ENCODE measurements at regions not wholly inside any gene's neighbourhood (a gene's known extent, or its start where the extent isn't known, plus 50 kb on each side); places are given as distances from the start of the nearest gene placed in this dataset.

- Mint-ChIP-seq H3K4me1 (no peaks in the 10 kb centered on the region), H3K36me3 (no peaks in the 10 kb centered on the region), H3K4me3 (no peak overlapping the region), H3K9me3 (no peaks in the 10 kb centered on the region), H3K27ac (no peak overlapping the region), H3K27me3 (peaks cover 8 to 10% of the 10 kb centered on the region in 2 donors)
- Histone ChIP-seq H3K4me3 (ENCODE audit: low read length) (no peak overlapping the region), H3K4me1 (ENCODE audit: insufficient read depth, low read length) (no peaks in the 10 kb centered on the region), H3K27me3 (ENCODE audit: insufficient read depth, low read length, poor library complexity, severe bottlenecking) (peaks cover 4% of the 10 kb centered on the region), H3K27ac (ENCODE audit: low read depth, low read length) (no peak overlapping the region), H3K36me3 (ENCODE audit: insufficient read depth, low read length) (no peaks in the 10 kb centered on the region), H3K9me3 (ENCODE audit: low read length) (no peaks in the 10 kb centered on the region)
- POLR2A ChIA-PET, result no interaction called here
- DNase-seq, result no peak
- CTCF ChIA-PET, result no interaction called here
Observed at GRCh38 chr10:71082960-71083715, 129.2 kb upstream of the UNC5B start.

GRCh38 chr10:71083716-71083975 is 128.7 kb upstream of the UNC5B start:
- DNase-seq, result no peak
- no peaks in the 10 kb centered on the region for H3K9me3 Mint-ChIP-seq
- Histone ChIP-seq H3K4me1 (ENCODE audit: insufficient read depth, low read length) (no peaks in the 10 kb centered on the region), H3K27ac (ENCODE audit: low read depth, low read length) (no peak overlapping the region), H3K9me3 (ENCODE audit: low read length) (no peaks in the 10 kb centered on the region), H3K36me3 (ENCODE audit: insufficient read depth, low read length) (no peaks in the 10 kb centered on the region), H3K27me3 (ENCODE audit: insufficient read depth, low read length, poor library complexity, severe bottlenecking) (peaks cover 4% of the 10 kb centered on the region), H3K4me3 (ENCODE audit: low read length) (no peak overlapping the region)
- peaks cover 8 to 10% of the 10 kb centered on the region in 2 donors for H3K27me3 Mint-ChIP-seq
- no peaks in the 10 kb centered on the region for H3K4me1 Mint-ChIP-seq
- POLR2A ChIA-PET, result no interaction called here
- H3K36me3 Mint-ChIP-seq, result no peaks in the 10 kb centered on the region
- H3K4me3 Mint-ChIP-seq, result no peak overlapping the region
- H3K27ac Mint-ChIP-seq, result no peak overlapping the region
- CTCF ChIA-PET, result no interaction called here

GRCh38 chr10:71084061-71084817 is 128.1 kb upstream of the UNC5B start:
- Mint-ChIP-seq H3K27ac (no peak overlapping the region), H3K27me3 (peaks cover 5 to 8% of the 10 kb centered on the region in 2 donors), H3K4me3 (no peak overlapping the region), H3K9me3 (no peaks in the 10 kb centered on the region), H3K4me1 (no peaks in the 10 kb centered on the region), H3K36me3 (no peaks in the 10 kb centered on the region)
- no peaks in the 10 kb centered on the region for H3K9me3 ChIP-seq (ENCODE audit: low read length)
- ChIA-PET CTCF (no interaction called here), POLR2A (no interaction called here)
- no peaks in the 10 kb centered on the region for H3K4me1 ChIP-seq (ENCODE audit: insufficient read depth, low read length)
- H3K4me3 ChIP-seq (ENCODE audit: low read length), result no peak overlapping the region
- no peaks in the 10 kb centered on the region for H3K36me3 ChIP-seq (ENCODE audit: insufficient read depth, low read length)
- H3K27me3 ChIP-seq (ENCODE audit: insufficient read depth, low read length, poor library complexity, severe bottlenecking), result peaks cover 4% of the 10 kb centered on the region
- H3K27ac ChIP-seq (ENCODE audit: low read depth, low read length), result no peak overlapping the region
- no peak for DNase-seq

- ChIA-PET CTCF (no interaction called here), POLR2A (no interaction called here)
- H3K4me3 ChIP-seq (ENCODE audit: low read length), result no peak overlapping the region
- H3K9me3 Mint-ChIP-seq, result no peaks in the 10 kb centered on the region
- H3K4me1 Mint-ChIP-seq, result no peaks in the 10 kb centered on the region
- DNase-seq, result no peak
- H3K27me3 Mint-ChIP-seq, result peaks cover 5 to 8% of the 10 kb centered on the region in 2 donors
- H3K4me1 ChIP-seq (ENCODE audit: insufficient read depth, low read length), result no peaks in the 10 kb centered on the region
- H3K4me3 Mint-ChIP-seq, result no peak overlapping the region
- no peaks in the 10 kb centered on the region for H3K36me3 ChIP-seq (ENCODE audit: insufficient read depth, low read length)
- H3K27me3 ChIP-seq (ENCODE audit: insufficient read depth, low read length, poor library complexity, severe bottlenecking), result peaks cover 4% of the 10 kb centered on the region
- H3K36me3 Mint-ChIP-seq, result no peaks in the 10 kb centered on the region
- no peak overlapping the region for H3K27ac ChIP-seq (ENCODE audit: low read depth, low read length)
- no peak overlapping the region for H3K27ac Mint-ChIP-seq
- no peaks in the 10 kb centered on the region for H3K9me3 ChIP-seq (ENCODE audit: low read length)
Observed at GRCh38 chr10:71084818-71085126, 127.6 kb upstream of the UNC5B start.

- H3K27me3 ChIP-seq (ENCODE audit: insufficient read depth, low read length, poor library complexity, severe bottlenecking), result peaks cover 8% of the 10 kb centered on the region
- no peak overlapping the region for H3K4me3 Mint-ChIP-seq
- H3K27ac Mint-ChIP-seq, result no peak overlapping the region
- no peaks in the 10 kb centered on the region for H3K9me3 ChIP-seq (ENCODE audit: low read length)
- H3K27ac ChIP-seq (ENCODE audit: low read depth, low read length), result no peak overlapping the region
- H3K9me3 Mint-ChIP-seq, result no peaks in the 10 kb centered on the region
- no peaks in the 10 kb centered on the region for H3K36me3 ChIP-seq (ENCODE audit: insufficient read depth, low read length)
- no peak for DNase-seq
- ChIA-PET CTCF (no interaction called here), POLR2A (no interaction called here)
- no peaks in the 10 kb centered on the region for H3K36me3 Mint-ChIP-seq
- no peak overlapping the region for H3K4me3 ChIP-seq (ENCODE audit: low read length)
- no peaks in the 10 kb centered on the region for H3K4me1 ChIP-seq (ENCODE audit: insufficient read depth, low read length)
- peaks cover 8 to 11% of the 10 kb centered on the region in 2 donors for H3K27me3 Mint-ChIP-seq
- no peaks in the 10 kb centered on the region for H3K4me1 Mint-ChIP-seq
Observed at GRCh38 chr10:71085689-71086438, 126.5 kb upstream of the UNC5B start.

GRCh38 chr10:71086439-71087080 is 125.8 kb upstream of the UNC5B start:
- Histone ChIP-seq H3K36me3 (ENCODE audit: insufficient read depth, low read length) (no peaks in the 10 kb centered on the region), H3K27me3 (ENCODE audit: insufficient read depth, low read length, poor library complexity, severe bottlenecking) (peaks cover 8% of the 10 kb centered on the region), H3K4me3 (ENCODE audit: low read length) (no peak overlapping the region), H3K4me1 (ENCODE audit: insufficient read depth, low read length) (no peaks in the 10 kb centered on the region), H3K9me3 (ENCODE audit: low read length) (no peaks in the 10 kb centered on the region), H3K27ac (ENCODE audit: low read depth, low read length) (no peak overlapping the region)
- ChIA-PET CTCF (no interaction called here), POLR2A (no interaction called here)
- H3K36me3 Mint-ChIP-seq, result no peaks in the 10 kb centered on the region
- DNase-seq, result no peak
- no peak overlapping the region for H3K4me3 Mint-ChIP-seq
- H3K27ac Mint-ChIP-seq, result no peak overlapping the region
- no peaks in the 10 kb centered on the region for H3K9me3 Mint-ChIP-seq
- H3K4me1 Mint-ChIP-seq, result no peaks in the 10 kb centered on the region
- H3K27me3 Mint-ChIP-seq, result peaks cover 8 to 14% of the 10 kb centered on the region in 2 donors

GRCh38 chr10:71087622-71088021 is 124.7 kb upstream of the UNC5B start:
- CTCF ChIA-PET, result no interaction called here
- no peak overlapping the region for H3K4me3 ChIP-seq (ENCODE audit: low read length)
- no peak overlapping the region for H3K27ac Mint-ChIP-seq
- no peaks in the 10 kb centered on the region for H3K4me1 Mint-ChIP-seq
- POLR2A ChIA-PET, result no interaction called here
- no peaks in the 10 kb centered on the region for H3K9me3 ChIP-seq (ENCODE audit: low read length)
- H3K27me3 Mint-ChIP-seq, result peaks cover 7 to 14% of the 10 kb centered on the region in 2 donors
- H3K27ac ChIP-seq (ENCODE audit: low read depth, low read length), result no peak overlapping the region
- H3K36me3 Mint-ChIP-seq, result no peaks in the 10 kb centered on the region
- no peaks in the 10 kb centered on the region for H3K36me3 ChIP-seq (ENCODE audit: insufficient read depth, low read length)
- no peak for DNase-seq
- H3K9me3 Mint-ChIP-seq, result no peaks in the 10 kb centered on the region
- H3K4me1 ChIP-seq (ENCODE audit: insufficient read depth, low read length), result no peaks in the 10 kb centered on the region
- peaks cover 8% of the 10 kb centered on the region for H3K27me3 ChIP-seq (ENCODE audit: insufficient read depth, low read length, poor library complexity, severe bottlenecking)
- H3K4me3 Mint-ChIP-seq, result no peak overlapping the region

GRCh38 chr10:71088054-71088453 is 124.3 kb upstream of the UNC5B start:
- POLR2A ChIA-PET, result no interaction called here
- Mint-ChIP-seq H3K36me3 (no peaks in the 10 kb centered on the region), H3K27ac (no peak overlapping the region), H3K4me3 (no peak overlapping the region), H3K4me1 (no peaks in the 10 kb centered on the region), H3K9me3 (no peaks in the 10 kb centered on the region), H3K27me3 (peaks cover 7 to 14% of the 10 kb centered on the region in 2 donors)
- Histone ChIP-seq H3K36me3 (ENCODE audit: insufficient read depth, low read length) (no peaks in the 10 kb centered on the region), H3K4me1 (ENCODE audit: insufficient read depth, low read length) (no peaks in the 10 kb centered on the region), H3K27ac (ENCODE audit: low read depth, low read length) (no peak overlapping the region), H3K9me3 (ENCODE audit: low read length) (no peaks in the 10 kb centered on the region), H3K4me3 (ENCODE audit: low read length) (no peak overlapping the region), H3K27me3 (ENCODE audit: insufficient read depth, low read length, poor library complexity, severe bottlenecking) (peaks cover 8% of the 10 kb centered on the region)
- DNase-seq, result no peak
- CTCF ChIA-PET, result no interaction called here

Measured in CD8-positive, alpha-beta memory T cell (primary cell).